ENCODE measurements at regions not wholly inside any gene's neighbourhood (a gene's known extent, or its start where the extent isn't known, plus 50 kb on each side); places are given as distances from the start of the nearest gene placed in this dataset.

DNA sequence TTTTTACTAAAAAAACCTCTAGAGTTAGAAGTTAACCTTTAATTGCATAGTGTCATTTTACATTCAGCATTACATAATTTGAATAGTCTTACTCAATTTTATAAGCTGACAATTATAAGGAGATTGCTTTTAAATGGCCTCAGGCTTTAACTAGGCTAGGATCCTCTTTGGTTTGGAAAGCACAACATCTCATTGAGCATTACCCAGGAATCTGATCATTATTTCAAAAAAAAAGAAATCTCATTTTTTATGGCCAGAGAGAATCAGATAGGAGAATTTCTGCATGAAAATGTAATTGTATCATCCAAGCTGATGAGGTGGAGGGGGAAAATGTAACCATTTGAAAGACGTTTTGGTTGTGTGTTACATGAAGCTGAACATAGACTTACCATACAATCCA, 324.9 kb upstream of the POT1 start:
- no peaks in the 10 kb centered on the region for H3K36me3 ChIP-seq (replicated peaks in 1 of 2; ENCODE audit: control insufficient read depth in 1 of 2, insufficient read depth in 2 of 2, low read length in 2 of 2)
- no peaks in the 10 kb centered on the region for H4K20me1 ChIP-seq (ENCODE audit: insufficient read depth, low read length)
- H3K9ac ChIP-seq (ENCODE audit: insufficient read depth, low read length, poor library complexity, severe bottlenecking): no peak overlapping the region
- Mint-ChIP-seq H3K27ac (no peak overlapping the region), H3K4me1 (no peaks in the 10 kb centered on the region), H3K27me3 (ENCODE audit: low read depth in 3 of 3) (peaks cover 0 to 2% (median 0%) of the 10 kb centered on the region in 3 donors), H3K36me3 (no peaks in the 10 kb centered on the region), H3K4me3 (no peak overlapping the region), H3K9me3 (peaks cover 0 to 4% (median 1%) of the 10 kb centered on the region in 7 donors)
- intact Hi-C loops (cut with micrococcal nuclease): no loop called here
- TF ChIP-seq, protein P1, sequence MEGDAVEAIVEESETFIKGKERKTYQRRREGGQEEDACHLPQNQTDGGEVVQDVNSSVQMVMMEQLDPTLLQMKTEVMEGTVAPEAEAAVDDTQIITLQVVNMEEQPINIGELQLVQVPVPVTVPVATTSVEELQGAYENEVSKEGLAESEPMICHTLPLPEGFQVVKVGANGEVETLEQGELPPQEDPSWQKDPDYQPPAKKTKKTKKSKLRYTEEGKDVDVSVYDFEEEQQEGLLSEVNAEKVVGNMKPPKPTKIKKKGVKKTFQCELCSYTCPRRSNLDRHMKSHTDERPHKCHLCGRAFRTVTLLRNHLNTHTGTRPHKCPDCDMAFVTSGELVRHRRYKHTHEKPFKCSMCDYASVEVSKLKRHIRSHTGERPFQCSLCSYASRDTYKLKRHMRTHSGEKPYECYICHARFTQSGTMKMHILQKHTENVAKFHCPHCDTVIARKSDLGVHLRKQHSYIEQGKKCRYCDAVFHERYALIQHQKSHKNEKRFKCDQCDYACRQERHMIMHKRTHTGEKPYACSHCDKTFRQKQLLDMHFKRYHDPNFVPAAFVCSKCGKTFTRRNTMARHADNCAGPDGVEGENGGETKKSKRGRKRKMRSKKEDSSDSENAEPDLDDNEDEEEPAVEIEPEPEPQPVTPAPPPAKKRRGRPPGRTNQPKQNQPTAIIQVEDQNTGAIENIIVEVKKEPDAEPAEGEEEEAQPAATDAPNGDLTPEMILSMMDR (IDR thresholded peaks at IDR 0.05): no peak
- H3K4me1 ChIP-seq (ENCODE audit: control insufficient read depth in 1 of 2, insufficient read depth in 2 of 2, low read length in 2 of 2): no peaks in the 10 kb centered on the region
- no peak overlapping the region for H3K27ac ChIP-seq (ENCODE audit: low read depth in 1 of 2, low read length in 2 of 2)
- no peak overlapping the region for H2AFZ ChIP-seq (ENCODE audit: insufficient read depth, low read depth, low read length, poor library complexity, severe bottlenecking)
- WGBS (ENCODE audit: insufficient coverage): no CpG with 5 or more reads among the region's 1 CpG
- peaks cover 0 to 7% of the 10 kb centered on the region in 2 donors for H3K9me3 ChIP-seq (replicated peaks in 1 of 2; ENCODE audit: control insufficient read depth in 1 of 2, insufficient read depth in 1 of 2, low read length in 2 of 2)
- H3K4me2 ChIP-seq (replicated peaks; ENCODE audit: extremely low read depth, low read length, poor library complexity, severe bottlenecking): no peak overlapping the region
- no peaks in the 10 kb centered on the region for H3K27me3 ChIP-seq (ENCODE audit: control insufficient read depth in 2 of 2, insufficient read depth in 2 of 2, low read length in 2 of 2)
- DNase-seq: no peak
- no peak overlapping the region for H3K4me3 ChIP-seq (replicated peaks in 1 of 3; ENCODE audit: low read depth in 2 of 3, low read length in 3 of 3)
- H3K79me2 ChIP-seq (ENCODE audit: insufficient read depth, low read length): no peaks in the 10 kb centered on the region

DNA sequence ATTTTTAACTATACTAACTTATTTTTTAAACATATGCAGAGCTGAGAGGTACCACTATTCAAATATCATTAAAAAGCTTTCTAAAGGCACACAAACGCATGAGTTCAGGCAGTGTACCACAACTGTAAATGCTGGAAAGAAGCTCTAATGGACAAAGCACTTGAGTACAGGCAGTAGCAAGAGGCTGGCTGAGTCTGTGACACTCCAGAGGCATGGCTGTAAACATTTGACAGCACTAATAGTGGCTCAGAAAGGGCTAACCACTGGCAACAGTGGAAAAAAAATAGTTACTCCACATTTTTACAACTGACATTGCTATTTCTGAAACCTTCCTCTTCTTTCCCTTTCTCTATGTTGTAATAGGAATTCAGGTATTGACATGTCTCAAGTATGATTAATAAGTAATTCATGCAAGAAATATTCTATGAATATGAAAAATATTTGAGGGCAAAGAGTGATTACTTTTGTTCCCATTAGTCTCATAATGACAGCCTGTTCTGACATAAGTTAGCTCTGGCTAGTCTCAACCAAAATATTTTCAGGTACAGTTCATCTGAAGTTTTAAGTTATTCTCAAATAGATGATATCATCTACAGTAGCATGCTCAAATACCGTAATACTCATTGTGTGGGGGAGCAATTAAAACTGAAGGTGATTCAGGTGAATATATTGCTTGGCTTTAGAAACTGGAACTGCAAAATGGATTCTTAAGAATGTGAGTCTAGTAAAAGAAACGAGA, 324.0 kb upstream of the POT1 start:
- Mint-ChIP-seq H3K27me3 (ENCODE audit: low read depth in 3 of 3) (peaks cover 0 to 2% (median 0%) of the 10 kb centered on the region in 3 donors), H3K36me3 (no peaks in the 10 kb centered on the region), H3K4me3 (no peak overlapping the region), H3K9me3 (peaks cover 0 to 4% (median 0%) of the 10 kb centered on the region in 7 donors), H3K4me1 (no peaks in the 10 kb centered on the region), H3K27ac (no peak overlapping the region)
- no peak overlapping the region for H3K9ac ChIP-seq (ENCODE audit: insufficient read depth, low read length, poor library complexity, severe bottlenecking)
- peaks cover 0 to 3% of the 10 kb centered on the region in 2 donors for H3K9me3 ChIP-seq (replicated peaks in 1 of 2; ENCODE audit: control insufficient read depth in 1 of 2, insufficient read depth in 1 of 2, low read length in 2 of 2)
- DNase-seq: no peak
- H3K4me3 ChIP-seq (replicated peaks in 1 of 3; ENCODE audit: low read depth in 2 of 3, low read length in 3 of 3): no peak overlapping the region
- H3K4me1 ChIP-seq (ENCODE audit: control insufficient read depth in 1 of 2, insufficient read depth in 2 of 2, low read length in 2 of 2): no peaks in the 10 kb centered on the region
- H3K79me2 ChIP-seq (ENCODE audit: insufficient read depth, low read length): no peaks in the 10 kb centered on the region
- intact Hi-C loops (cut with micrococcal nuclease): no loop called here
- no peaks in the 10 kb centered on the region for H4K20me1 ChIP-seq (ENCODE audit: insufficient read depth, low read length)
- H3K27me3 ChIP-seq (ENCODE audit: control insufficient read depth in 2 of 2, insufficient read depth in 2 of 2, low read length in 2 of 2): no peaks in the 10 kb centered on the region
- H3K36me3 ChIP-seq (replicated peaks in 1 of 2; ENCODE audit: control insufficient read depth in 1 of 2, insufficient read depth in 2 of 2, low read length in 2 of 2): no peaks in the 10 kb centered on the region
- no peak overlapping the region for H2AFZ ChIP-seq (ENCODE audit: insufficient read depth, low read depth, low read length, poor library complexity, severe bottlenecking)
- 86% methylated on average over 1 of the region's 3 CpGs for WGBS (ENCODE audit: insufficient coverage)
- H3K4me2 ChIP-seq (replicated peaks; ENCODE audit: extremely low read depth, low read length, poor library complexity, severe bottlenecking): no peak overlapping the region
- H3K27ac ChIP-seq (ENCODE audit: low read depth in 1 of 2, low read length in 2 of 2): no peak overlapping the region
- TF ChIP-seq, protein P1 (IDR thresholded peaks at IDR 0.05): no peak

Measured in CD14-positive monocyte (primary cell).